Fibroblast of lung (primary cell): ENCODE measurements at regions not wholly inside any gene's neighbourhood (a gene's known extent, or its start where the extent isn't known, plus 50 kb on each side); places are given as distances from the start of the nearest gene placed in this dataset.

Source experiments
- DNase-seq, 2 donors: peaks; one replicate each; pipeline versions ENCODE4 v3.0.0 to v3.0.0-alpha.2; 2010; ENCODE audit warnings: low read depth in 2 of 2
- H2AFZ ChIP-seq: 2 replicates; pipeline ENCODE4 v1.5.1; 2012; ENCODE audit warnings: low read length, control low read depth, inconsistent platforms
- H3K27ac ChIP-seq: 2 replicates; pipeline ENCODE4 v1.5.1; 2011; ENCODE audit warnings: low read length, control low read depth; ENCODE audit not compliant: insufficient read depth
- H3K27me3 ChIP-seq: 2 replicates; pipeline ENCODE4 v1.5.1; 2011; ENCODE audit warnings: mild to moderate bottlenecking, low read length; ENCODE audit not compliant: control insufficient read depth, insufficient read depth
- H3K36me3 ChIP-seq: 2 replicates; pipeline ENCODE4 v1.5.1; 2011; ENCODE audit warnings: low read length; ENCODE audit not compliant: control insufficient read depth, insufficient read depth
- H3K4me1 ChIP-seq: 2 replicates; pipeline ENCODE4 v1.5.1; 2011; ENCODE audit warnings: low read length; ENCODE audit not compliant: control insufficient read depth, insufficient read depth; ENCODE audit errors: extremely low read depth
- H3K4me2 ChIP-seq: 2 replicates; pipeline ENCODE4 v1.5.1; 2011; ENCODE audit warnings: low read length, control low read depth; ENCODE audit not compliant: insufficient read depth; ENCODE audit errors: extremely low read depth
- H3K4me3 ChIP-seq, 4 experiments: fragments of 200-600 bp in 1 of 4; sonication (generic) in 1 of 4; replicated peaks in 1 of 4; 2 replicates each; pipeline ENCODE4 v1.5.1; 2011 to 2016; ENCODE audit warnings: low read length in 4 of 4, low read depth in 3 of 4, mild to moderate bottlenecking in 3 of 4, control low read depth in 2 of 4, inconsistent platforms in 1 of 4, mixed read lengths in 1 of 4; ENCODE audit not compliant: insufficient read depth in 1 of 4; ENCODE audit errors: control extremely low read depth in 1 of 4
- H3K79me2 ChIP-seq: 2 replicates; pipeline ENCODE4 v1.5.1; 2012; ENCODE audit warnings: mild to moderate bottlenecking, low read length, inconsistent platforms; ENCODE audit not compliant: control insufficient read depth, insufficient read depth
- H3K9ac ChIP-seq: 2 replicates; pipeline ENCODE4 v1.5.1; 2011; ENCODE audit warnings: mild to moderate bottlenecking, low read length, control low read depth; ENCODE audit not compliant: insufficient read depth
- H3K9me3 ChIP-seq: 2 replicates; pipeline ENCODE4 v1.5.1; 2012; ENCODE audit warnings: low read depth, low read length; ENCODE audit not compliant: control insufficient read depth, insufficient read depth
- H4K20me1 ChIP-seq: 2 replicates; pipeline ENCODE4 v1.5.1; 2011; ENCODE audit warnings: low read length; ENCODE audit not compliant: control insufficient read depth, insufficient read depth; ENCODE audit errors: extremely low read depth
- EZH2 ChIP-seq: IDR thresholded peaks from 2 replicates; pipeline ENCODE4 v1.5.1; 2012; ENCODE audit warnings: low read length, control low read depth, mild to moderate bottlenecking; ENCODE audit errors: missing control alignments
- TF ChIP-seq, protein P1 (sequence below), 2 donors: IDR thresholded peaks in 1 of 2; conservative IDR thresholded peaks in 1 of 2; 1 replicate in 1 of 2; 2 replicates in 1 of 2; pipeline ENCODE4 v1.5.1; 2011 to 2012; ENCODE audit warnings: low read length in 2 of 2, control low read depth in 1 of 2, inconsistent platforms in 1 of 2, low read depth in 1 of 2, mild to moderate bottlenecking in 1 of 2

GRCh38 chr3:101081999-101082398 is 88.8 kb upstream of the ABI3BP start:
- TF ChIP-seq EZH2: no peak
- TF ChIP-seq, protein P1, sequence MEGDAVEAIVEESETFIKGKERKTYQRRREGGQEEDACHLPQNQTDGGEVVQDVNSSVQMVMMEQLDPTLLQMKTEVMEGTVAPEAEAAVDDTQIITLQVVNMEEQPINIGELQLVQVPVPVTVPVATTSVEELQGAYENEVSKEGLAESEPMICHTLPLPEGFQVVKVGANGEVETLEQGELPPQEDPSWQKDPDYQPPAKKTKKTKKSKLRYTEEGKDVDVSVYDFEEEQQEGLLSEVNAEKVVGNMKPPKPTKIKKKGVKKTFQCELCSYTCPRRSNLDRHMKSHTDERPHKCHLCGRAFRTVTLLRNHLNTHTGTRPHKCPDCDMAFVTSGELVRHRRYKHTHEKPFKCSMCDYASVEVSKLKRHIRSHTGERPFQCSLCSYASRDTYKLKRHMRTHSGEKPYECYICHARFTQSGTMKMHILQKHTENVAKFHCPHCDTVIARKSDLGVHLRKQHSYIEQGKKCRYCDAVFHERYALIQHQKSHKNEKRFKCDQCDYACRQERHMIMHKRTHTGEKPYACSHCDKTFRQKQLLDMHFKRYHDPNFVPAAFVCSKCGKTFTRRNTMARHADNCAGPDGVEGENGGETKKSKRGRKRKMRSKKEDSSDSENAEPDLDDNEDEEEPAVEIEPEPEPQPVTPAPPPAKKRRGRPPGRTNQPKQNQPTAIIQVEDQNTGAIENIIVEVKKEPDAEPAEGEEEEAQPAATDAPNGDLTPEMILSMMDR (conservative IDR thresholded peaks at IDR 0.05 in 1 of 2, IDR thresholded peaks at IDR 0.05 in 1 of 2; ENCODE audit: low read depth in 1 of 2, low read length in 2 of 2): no peak
- Histone ChIP-seq H2AFZ (no peak overlapping the region), H4K20me1 (no peaks in the 10 kb centered on the region), H3K27me3 (no peaks in the 10 kb centered on the region), H3K79me2 (no peaks in the 10 kb centered on the region), H3K36me3 (no peaks in the 10 kb centered on the region), H3K4me2 (no peak overlapping the region), H3K4me3 (no peak overlapping the region), H3K27ac (no peak overlapping the region), H3K9me3 (no peaks in the 10 kb centered on the region), H3K9ac (no peak overlapping the region), H3K4me1 (no peaks in the 10 kb centered on the region)
- peak; percentile 41 to 63 for DNase-seq

DNA sequence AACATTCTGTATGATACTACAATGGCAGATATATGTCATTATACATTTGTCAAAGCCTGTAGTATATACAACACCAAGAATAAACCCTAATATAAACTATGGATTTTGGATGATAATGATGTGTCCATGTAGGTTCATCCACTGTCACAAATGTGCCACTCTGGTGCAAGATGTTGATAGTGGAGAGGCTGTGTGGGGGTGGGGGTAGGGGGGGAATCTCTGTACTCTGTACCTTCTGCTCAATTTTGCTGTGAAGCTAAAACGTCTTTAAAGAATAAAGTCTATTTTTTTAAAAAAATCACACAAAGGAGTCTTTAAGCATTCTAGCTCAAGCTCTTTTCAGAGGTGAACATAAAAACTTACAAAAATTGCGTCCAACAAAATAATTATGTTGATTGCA is 88.2 kb upstream of the ABI3BP start:
- no peak overlapping the region for H3K27ac ChIP-seq
- no peak overlapping the region for H2AFZ ChIP-seq
- no peaks in the 10 kb centered on the region for H3K36me3 ChIP-seq
- no peak overlapping the region for H3K9ac ChIP-seq
- no peaks in the 10 kb centered on the region for H3K27me3 ChIP-seq
- no peak for DNase-seq
- no peaks in the 10 kb centered on the region for H4K20me1 ChIP-seq
- H3K4me2 ChIP-seq: no peak overlapping the region
- no peak for TF ChIP-seq EZH2
- TF ChIP-seq, protein P1 (conservative IDR thresholded peaks at IDR 0.05 in 1 of 2, IDR thresholded peaks at IDR 0.05 in 1 of 2; ENCODE audit: low read depth in 1 of 2, low read length in 2 of 2): no peak
- H3K4me3 ChIP-seq: no peak overlapping the region
- no peaks in the 10 kb centered on the region for H3K9me3 ChIP-seq
- no peaks in the 10 kb centered on the region for H3K4me1 ChIP-seq
- H3K79me2 ChIP-seq: no peaks in the 10 kb centered on the region

GRCh38 chr3:101077361-101078011 is 84.3 kb upstream of the ABI3BP start:
- TF ChIP-seq EZH2: no peak
- TF ChIP-seq, protein P1 (conservative IDR thresholded peaks at IDR 0.05 in 1 of 2, IDR thresholded peaks at IDR 0.05 in 1 of 2; ENCODE audit: low read depth in 1 of 2, low read length in 2 of 2): no peak
- Histone ChIP-seq H3K9ac (no peak overlapping the region), H3K4me3 (no peak overlapping the region), H2AFZ (no peak overlapping the region), H3K27ac (no peak overlapping the region), H4K20me1 (no peaks in the 10 kb centered on the region), H3K36me3 (no peaks in the 10 kb centered on the region), H3K4me2 (no peak overlapping the region), H3K79me2 (no peaks in the 10 kb centered on the region), H3K4me1 (no peaks in the 10 kb centered on the region), H3K9me3 (no peaks in the 10 kb centered on the region), H3K27me3 (no peaks in the 10 kb centered on the region)
- peak; percentile 52 to 56 for DNase-seq
